Lung (tissue), 11 donors: ENCODE measurements at regions not wholly inside any gene's neighbourhood (a gene's known extent, or its start where the extent isn't known, plus 50 kb on each side); places are given as distances from the start of the nearest gene placed in this dataset.

Experiments used
- ATAC-seq: fragments of 200-7000 bp; cut with Tn5 transposase; one replicate; pipeline ENCODE4 v1.9.1; 2020; ENCODE audit warnings: moderate number of reproducible peaks; ENCODE audit not compliant: insufficient read depth, low FRiP score
- DNase-seq, 3 donors: peaks; one replicate each; pipeline ENCODE4 v3.0.0-alpha.2; 2013 to 2017
- H3K27ac ChIP-seq, 2 donors: one replicate each; pipeline ENCODE4 v1.5.1; 2013; ENCODE audit warnings: mild to moderate bottlenecking in 2 of 2, moderate library complexity in 2 of 2, control low read depth in 1 of 2, inconsistent platforms in 1 of 2, low read depth in 1 of 2, low read length in 1 of 2
- H3K27me3 ChIP-seq, 3 donors: one replicate each; pipeline ENCODE4 v1.5.1; 2013; ENCODE audit warnings: low read length in 2 of 3; ENCODE audit not compliant: control insufficient read depth in 3 of 3, insufficient read depth in 3 of 3
- H3K36me3 ChIP-seq, 4 donors: one replicate each; pipeline ENCODE4 v1.5.1; 2013; ENCODE audit warnings: low read length in 4 of 4, mild to moderate bottlenecking in 1 of 4, moderate library complexity in 1 of 4; ENCODE audit not compliant: control insufficient read depth in 4 of 4, insufficient read depth in 4 of 4
- H3K4me1 ChIP-seq, 5 donors: one replicate each; pipeline ENCODE4 v1.5.1; 2013; ENCODE audit warnings: low read length in 5 of 5, mild to moderate bottlenecking in 2 of 5, moderate library complexity in 1 of 5; ENCODE audit not compliant: control insufficient read depth in 5 of 5, insufficient read depth in 5 of 5
- H3K4me3 ChIP-seq: one replicate; pipeline ENCODE4 v1.5.1; 2013; ENCODE audit warnings: mild to moderate bottlenecking, control low read depth, moderate library complexity
- H3K9ac ChIP-seq, 2 donors: one replicate each; pipeline ENCODE4 v1.5.1; 2013; ENCODE audit warnings: low read length in 2 of 2, control low read depth in 1 of 2; ENCODE audit not compliant: insufficient read depth in 1 of 2
- H3K9me3 ChIP-seq, 4 donors: one replicate each; pipeline ENCODE4 v1.5.1; 2013; ENCODE audit warnings: low read length in 3 of 4, mild to moderate bottlenecking in 1 of 4, moderate library complexity in 1 of 4; ENCODE audit not compliant: control insufficient read depth in 4 of 4, insufficient read depth in 3 of 4
- WGBS, 2 donors: extraction: QIAGEN DNeasy Blood & Tissue Kit; methylation state at CpG; one replicate each; pipeline ENCODE4 v1.1.7; 2013; 5-methylcytosine and 5-hydroxymethylcytosine counted together
- TF ChIP-seq, protein P1 (sequence below): IDR thresholded peaks from 2 replicates; pipeline ENCODE4 v1.5.1; 2012; ENCODE audit warnings: mild to moderate bottlenecking; ENCODE audit errors: control extremely low read depth, extremely low read depth
- donor health status: control.
- donor health status: control.
- donor health status: Bipolar disorder and iron deficiency.
- donor health status: healthy.
- donor health status: DM: yes; HTN: yes; CAD: no.

- no peak for DNase-seq
- Histone ChIP-seq H3K36me3 (no peaks in the 10 kb centered on the region), H3K9me3 (peaks cover 0 to 3% (median under 1%) of the 10 kb centered on the region in 4 donors), H3K27ac (no peak overlapping the region), H3K9ac (no peak overlapping the region), H3K27me3 (no peaks in the 10 kb centered on the region), H3K4me3 (no peak overlapping the region), H3K4me1 (no peaks in the 10 kb centered on the region)
- WGBS, 2 donors, result 88 to 92% methylated on average over 5 of the region's 5 CpGs
- no peak for ATAC-seq
- TF ChIP-seq, protein P1, sequence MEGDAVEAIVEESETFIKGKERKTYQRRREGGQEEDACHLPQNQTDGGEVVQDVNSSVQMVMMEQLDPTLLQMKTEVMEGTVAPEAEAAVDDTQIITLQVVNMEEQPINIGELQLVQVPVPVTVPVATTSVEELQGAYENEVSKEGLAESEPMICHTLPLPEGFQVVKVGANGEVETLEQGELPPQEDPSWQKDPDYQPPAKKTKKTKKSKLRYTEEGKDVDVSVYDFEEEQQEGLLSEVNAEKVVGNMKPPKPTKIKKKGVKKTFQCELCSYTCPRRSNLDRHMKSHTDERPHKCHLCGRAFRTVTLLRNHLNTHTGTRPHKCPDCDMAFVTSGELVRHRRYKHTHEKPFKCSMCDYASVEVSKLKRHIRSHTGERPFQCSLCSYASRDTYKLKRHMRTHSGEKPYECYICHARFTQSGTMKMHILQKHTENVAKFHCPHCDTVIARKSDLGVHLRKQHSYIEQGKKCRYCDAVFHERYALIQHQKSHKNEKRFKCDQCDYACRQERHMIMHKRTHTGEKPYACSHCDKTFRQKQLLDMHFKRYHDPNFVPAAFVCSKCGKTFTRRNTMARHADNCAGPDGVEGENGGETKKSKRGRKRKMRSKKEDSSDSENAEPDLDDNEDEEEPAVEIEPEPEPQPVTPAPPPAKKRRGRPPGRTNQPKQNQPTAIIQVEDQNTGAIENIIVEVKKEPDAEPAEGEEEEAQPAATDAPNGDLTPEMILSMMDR, result no peak
These were observed 419.5 kb upstream of the CDH10 start for GRCh38 chr5:25064306-25064705.

GRCh38 chr5:25060575-25060974, 415.8 kb upstream of the CDH10 start:
- H3K27ac ChIP-seq, result no peak overlapping the region
- 78 to 85% methylated on average over 2 of the region's 2 CpGs for WGBS, 2 donors
- DNase-seq, result no peak
- no peak overlapping the region for H3K4me3 ChIP-seq
- TF ChIP-seq, protein P1, result no peak
- no peaks in the 10 kb centered on the region for H3K36me3 ChIP-seq
- no peak for ATAC-seq
- peaks cover 0 to 12% (median 0%) of the 10 kb centered on the region in 5 donors for H3K4me1 ChIP-seq
- no peaks in the 10 kb centered on the region for H3K27me3 ChIP-seq
- H3K9me3 ChIP-seq, result peaks cover 0 to 2% (median 0%) of the 10 kb centered on the region in 4 donors
- H3K9ac ChIP-seq, result no peak overlapping the region

DNA sequence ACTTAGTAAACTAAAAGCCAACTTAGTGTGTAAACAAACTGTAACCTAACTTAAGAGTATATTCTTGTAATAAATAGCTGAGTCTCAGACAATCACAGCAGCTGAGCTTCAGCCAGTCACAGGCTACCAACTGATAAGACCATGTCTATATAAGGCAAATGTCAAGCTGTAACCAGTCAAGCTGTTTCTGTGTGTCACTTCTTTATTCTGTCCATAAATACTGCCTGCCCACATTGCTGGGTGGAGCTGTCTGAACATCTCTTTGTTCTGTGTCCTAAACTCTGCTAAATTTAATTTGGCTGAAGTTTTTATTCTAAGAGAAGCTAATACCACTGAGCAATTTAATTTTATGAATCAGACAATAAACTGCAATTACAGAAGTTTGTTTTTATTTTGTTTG, 412.1 kb upstream of the CDH10 start:
- no peak for ATAC-seq
- H3K4me1 ChIP-seq, result peaks cover 0 to 12% (median 0%) of the 10 kb centered on the region in 5 donors
- no peak overlapping the region for H3K4me3 ChIP-seq
- DNase-seq, result peak; percentile 17 to 66 (median 65)
- H3K9me3 ChIP-seq, result peaks cover 0 to 2% (median 0%) of the 10 kb centered on the region in 4 donors
- H3K9ac ChIP-seq, result no peak overlapping the region
- H3K36me3 ChIP-seq, result no peaks in the 10 kb centered on the region
- H3K27me3 ChIP-seq, result no peaks in the 10 kb centered on the region
- TF ChIP-seq, protein P1, result no peak
- H3K27ac ChIP-seq, result no peak overlapping the region

GRCh38 chr5:25033658-25034057, 388.9 kb upstream of the CDH10 start:
- ATAC-seq, result no peak

More at GRCh38 chr5:25033658-25034057, 388.9 kb upstream of the CDH10 start:
- Histone ChIP-seq H3K9me3 (no peaks in the 10 kb centered on the region), H3K4me1 (peaks cover 0 to 12% (median 0%) of the 10 kb centered on the region in 5 donors), H3K36me3 (no peaks in the 10 kb centered on the region), H3K27me3 (no peaks in the 10 kb centered on the region), H3K27ac (no peak overlapping the region), H3K4me3 (no peak overlapping the region), H3K9ac (no peak overlapping the region)
- no peak for DNase-seq
- WGBS, 2 donors, result 66 to 71% methylated on average over 3 of the region's 3 CpGs
- TF ChIP-seq, protein P1, result no peak
